ENCODE measurements at regions not wholly inside any gene's neighbourhood (a gene's known extent, or its start where the extent isn't known, plus 50 kb on each side); places are given as distances from the start of the nearest gene placed in this dataset.

GRCh38 chr2:35081001-35081621 lies 1274.5 kb upstream of the CRIM1 start:
- no peak for DNase-seq

DNA sequence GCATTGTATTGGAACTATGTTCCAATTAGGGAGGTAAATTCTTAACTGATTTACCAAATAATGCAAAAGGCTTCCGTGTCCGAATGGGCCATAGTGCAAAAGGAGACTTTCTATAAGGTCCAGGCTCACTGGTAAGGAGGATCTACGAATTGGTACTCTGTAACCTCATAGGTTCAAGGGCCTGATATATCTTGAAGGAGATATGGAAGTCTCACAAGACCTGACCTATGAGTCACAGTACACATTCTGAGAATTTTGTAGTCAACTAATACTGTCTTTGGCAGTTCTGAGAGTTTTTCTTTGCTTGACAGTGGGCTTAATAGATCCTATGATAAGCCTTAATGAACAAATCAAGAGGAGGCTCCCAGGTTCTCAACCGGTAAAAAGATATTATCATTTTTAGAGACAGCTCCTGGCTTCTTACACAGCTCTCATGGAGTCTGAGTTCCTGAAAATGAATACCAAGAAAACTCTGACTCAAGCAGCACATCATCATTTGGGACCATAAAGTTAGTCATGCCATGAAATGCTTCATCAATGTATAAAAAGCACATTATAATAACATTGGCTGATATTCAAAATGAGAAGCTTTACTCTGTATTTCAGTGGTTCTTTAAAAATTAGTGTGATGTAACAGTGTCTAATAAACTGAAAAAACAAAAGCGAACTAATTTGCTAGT lies 1275.2 kb upstream of the CRIM1 start:
- DNase-seq = no peak

GRCh38 chr2:35067420-35067819 lies 1288.2 kb upstream of the CRIM1 start:
- DNase-seq = no peak

- DNase-seq = no peak
These were observed 1291.7 kb upstream of the CRIM1 start for GRCh38 chr2:35063836-35064235.

DNA sequence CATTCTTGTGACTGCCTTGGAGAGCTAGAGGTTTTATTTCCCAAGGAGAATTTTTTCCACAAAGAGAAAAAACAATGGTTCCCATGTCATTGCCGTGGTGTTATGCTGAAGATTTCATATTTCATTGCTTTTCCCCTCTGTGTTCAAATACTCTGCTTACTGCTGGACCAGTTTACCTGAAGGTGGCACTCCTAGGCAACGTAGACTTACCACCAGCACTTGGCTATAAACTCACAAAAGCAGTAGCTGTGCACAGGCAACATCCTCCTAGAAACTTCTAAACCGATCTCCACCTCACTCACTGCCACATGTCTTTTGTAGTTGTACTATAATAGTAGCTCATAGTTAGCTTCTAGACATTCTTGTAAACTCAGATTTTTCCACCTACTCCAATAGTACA lies 1319.7 kb upstream of the CRIM1 start:
- DNase-seq = no peak

DNA sequence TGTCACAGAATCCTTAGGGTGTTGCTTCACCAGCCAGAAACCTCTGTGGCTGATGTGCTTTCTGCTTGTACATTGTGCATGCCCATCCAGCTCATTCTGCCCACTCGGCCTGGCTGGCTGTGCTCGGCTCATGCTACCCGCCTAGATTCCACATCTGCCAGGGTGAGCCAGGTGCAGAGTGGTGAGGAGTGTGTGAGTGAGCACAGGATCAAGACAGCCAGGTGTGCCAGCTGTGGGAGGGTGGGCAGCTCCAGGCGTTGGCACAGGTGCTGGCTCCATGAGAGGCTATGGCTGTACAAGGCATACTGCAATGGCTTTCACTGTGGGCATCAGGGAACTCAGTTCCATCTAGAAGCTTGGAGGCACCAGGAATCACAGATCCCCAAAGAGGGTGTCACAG lies 1321.8 kb upstream of the CRIM1 start:
- no peak for DNase-seq

GRCh38 chr2:35023545-35023944 lies 1332.0 kb upstream of the CRIM1 start:
- no peak for DNase-seq

DNA sequence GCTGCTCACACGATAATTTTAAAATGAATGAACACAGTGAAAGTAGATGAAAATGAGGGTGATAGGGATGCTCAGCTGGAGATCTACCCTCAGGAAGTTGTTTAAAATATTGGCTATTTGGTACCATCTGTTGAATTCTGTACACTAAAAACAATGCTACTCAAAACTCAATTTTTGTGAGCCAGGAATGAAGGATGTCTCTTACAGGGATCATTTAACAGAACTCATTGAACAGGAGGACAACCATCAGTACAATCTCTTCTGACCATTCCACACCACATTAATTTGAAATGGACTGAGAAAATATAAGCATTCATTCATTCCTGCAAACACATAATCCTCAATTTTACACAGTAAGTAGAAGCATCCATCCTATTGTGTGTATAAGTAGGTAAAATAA lies 1355.1 kb upstream of the CRIM1 start:
- no peak for DNase-seq

DNA sequence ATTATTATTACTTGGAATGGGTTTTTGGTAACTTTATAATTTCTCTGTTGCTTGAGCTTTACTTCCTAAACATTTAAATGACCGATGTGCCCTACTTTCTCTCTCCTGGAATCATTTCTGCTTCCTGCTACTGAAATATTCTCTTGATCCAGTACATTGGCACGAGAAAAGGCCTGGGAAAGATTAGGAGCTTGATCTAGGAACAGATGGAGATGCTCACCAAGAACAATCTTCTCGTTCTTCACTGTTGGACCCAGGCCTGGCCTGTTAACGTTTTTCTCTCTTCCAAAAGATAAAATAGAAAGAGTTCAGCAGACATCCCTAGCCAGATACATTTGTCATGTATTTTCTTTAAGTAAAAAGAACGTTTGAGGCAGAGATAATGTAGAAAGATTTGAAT lies 1356.8 kb upstream of the CRIM1 start:
- no peak for DNase-seq

DNA sequence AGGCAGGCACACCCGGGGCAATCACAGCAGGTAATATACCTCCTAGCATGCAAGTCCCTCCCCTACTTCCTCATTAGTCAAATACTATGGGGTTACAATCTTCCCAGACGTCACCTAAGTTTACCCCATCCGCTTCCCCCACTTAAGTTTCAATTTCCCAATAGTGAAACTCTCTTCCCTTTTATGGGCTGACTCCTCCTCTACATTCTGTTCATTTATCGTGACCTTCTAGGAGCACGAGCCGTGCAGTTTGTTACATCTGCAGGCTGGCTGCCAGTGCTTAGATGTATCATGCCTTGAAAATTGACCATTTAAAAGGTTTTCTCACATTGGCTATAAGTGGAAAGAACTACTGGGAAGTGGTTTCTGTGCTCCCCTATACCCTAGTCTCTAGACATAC lies 1357.8 kb upstream of the CRIM1 start:
- DNase-seq = no peak

GRCh38 chr2:34995196-34995595 lies 1360.4 kb upstream of the CRIM1 start:
- DNase-seq = no peak

- DNase-seq = no peak
These were observed 1363.9 kb upstream of the CRIM1 start for GRCh38 chr2:34991508-34992274.

GRCh38 chr2:34985474-34985873 lies 1370.1 kb upstream of the CRIM1 start:
- no peak for DNase-seq

GRCh38 chr2:34980689-34981088 lies 1374.9 kb upstream of the CRIM1 start:
- DNase-seq = no peak

GRCh38 chr2:34979148-34979547 lies 1376.4 kb upstream of the CRIM1 start:
- no peak for DNase-seq

- no peak for DNase-seq
These were observed 1362.7 kb upstream of the FAM98A start for GRCh38 chr2:34961822-34962221.

DNA sequence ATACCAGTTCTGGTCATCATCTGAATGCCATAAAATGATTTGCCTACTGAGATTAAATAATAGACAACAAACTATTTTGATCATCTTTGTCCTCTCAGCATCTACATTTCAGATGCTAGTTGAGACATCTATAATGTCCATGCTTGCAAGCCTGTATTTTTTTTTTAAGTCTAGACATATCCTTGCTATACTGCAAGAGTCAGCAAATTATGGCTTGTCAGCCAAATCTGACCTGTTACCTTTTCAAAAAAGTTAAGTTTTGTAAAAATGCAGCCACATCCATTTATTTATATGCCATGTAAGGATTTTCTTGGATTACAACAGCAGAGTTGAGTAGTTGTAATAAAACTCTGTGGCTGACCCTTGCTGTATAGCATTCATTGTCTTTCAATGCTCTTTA lies 1355.7 kb upstream of the FAM98A start:
- no peak for DNase-seq

DNA sequence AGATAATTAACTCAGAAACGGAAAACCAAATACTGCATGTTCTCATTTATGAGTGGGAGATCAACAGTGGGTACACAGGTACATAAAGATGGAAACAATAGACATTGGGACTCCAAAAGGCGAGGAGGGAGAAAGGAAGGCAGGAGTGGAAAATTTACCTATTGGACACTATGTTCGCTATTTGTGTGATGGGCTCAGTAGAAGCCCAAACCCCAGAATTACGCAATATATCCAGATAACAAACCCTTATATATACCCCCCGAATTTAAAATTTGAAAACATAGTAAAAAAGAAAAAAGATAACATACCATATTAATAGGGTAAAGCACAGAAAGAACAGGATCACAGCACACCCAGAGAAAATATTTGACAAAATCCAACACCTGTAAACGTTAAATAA lies 1351.7 kb upstream of the FAM98A start:
- no peak for DNase-seq

- DNase-seq = no peak
These were observed 1350.2 kb upstream of the FAM98A start for GRCh38 chr2:34949316-34949715.

- DNase-seq = no peak
These were observed 1337.0 kb upstream of the FAM98A start for GRCh38 chr2:34936089-34936488.

DNA sequence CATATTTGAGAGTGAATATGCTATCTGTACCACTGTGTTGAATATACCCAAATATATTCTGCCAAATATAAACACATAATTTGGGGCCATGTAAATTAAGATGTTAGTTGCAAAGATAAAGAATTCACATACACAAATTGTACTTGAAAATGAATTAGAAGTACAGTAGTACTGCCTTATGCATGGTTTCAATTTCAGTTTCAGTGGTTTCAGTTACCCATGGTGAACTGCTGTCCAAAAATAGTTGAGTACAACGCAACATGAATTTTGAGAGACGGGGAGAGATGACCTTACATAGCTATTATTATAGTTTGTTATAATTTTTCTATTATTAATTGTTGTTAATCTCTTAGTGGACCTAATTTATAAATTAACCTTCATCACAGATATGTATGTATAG lies 1313.0 kb upstream of the FAM98A start:
- no peak for DNase-seq

- no peak for DNase-seq
These were observed 1311.0 kb upstream of the FAM98A start for GRCh38 chr2:34909992-34910705.

- DNase-seq = no peak
These were observed 1308.7 kb upstream of the FAM98A start for GRCh38 chr2:34907812-34908211.

- no peak for DNase-seq
These were observed 1302.6 kb upstream of the FAM98A start for GRCh38 chr2:34901739-34902138.
